GM12875 (cell line): ENCODE measurements at regions not wholly inside any gene's neighbourhood (a gene's known extent, or its start where the extent isn't known, plus 50 kb on each side); places are given as distances from the start of the nearest gene placed in this dataset.

Source experiments
- H3K4me3 ChIP-seq: one replicate; pipeline ENCODE4 v1.5.1; 2011; ENCODE audit warnings: low read depth, low read length, control low read depth
- CTCF ChIP-seq: IDR thresholded peaks from 2 replicates; pipeline ENCODE4 v1.5.1; 2011; ENCODE audit warnings: low read depth, mild to moderate bottlenecking, control low read depth, inconsistent platforms, low read length, moderate library complexity, borderline replicate concordance; ENCODE audit not compliant: insufficient read depth

GRCh38 chrX:42603016-42603415, 174.9 kb downstream of the PPP1R2C start:
- no peak for TF ChIP-seq CTCF

GRCh38 chrX:42602566-42602965, 175.4 kb downstream of the PPP1R2C start:
- TF ChIP-seq CTCF: no peak
- H3K4me3 ChIP-seq: no peak overlapping the region

More at GRCh38 chrX:42603016-42603415, 174.9 kb downstream of the PPP1R2C start:
- no peak overlapping the region for H3K4me3 ChIP-seq

- no peak for TF ChIP-seq CTCF
Observed at GRCh38 chrX:42602136-42602535, 175.8 kb downstream of the PPP1R2C start.

GRCh38 chrX:42597481-42597880, 180.5 kb downstream of the PPP1R2C start:
- no peak for TF ChIP-seq CTCF
- H3K4me3 ChIP-seq: no peak overlapping the region

More at GRCh38 chrX:42602136-42602535, 175.8 kb downstream of the PPP1R2C start:
- no peak overlapping the region for H3K4me3 ChIP-seq

GRCh38 chrX:42585842-42586621, 191.9 kb downstream of the PPP1R2C start:
- TF ChIP-seq CTCF: no peak

GRCh38 chrX:42577936-42578470, 200.0 kb downstream of the PPP1R2C start:
- H3K4me3 ChIP-seq: no peak overlapping the region
- TF ChIP-seq CTCF: no peak

More at GRCh38 chrX:42585842-42586621, 191.9 kb downstream of the PPP1R2C start:
- H3K4me3 ChIP-seq: no peak overlapping the region

- no peak for TF ChIP-seq CTCF
- no peak overlapping the region for H3K4me3 ChIP-seq
Observed at GRCh38 chrX:42567268-42567667, 210.7 kb downstream of the PPP1R2C start.
